NCI-H345 treated with DMSO at 0.1 percent for 48 hours (cell line): ENCODE measurements at regions not wholly inside any gene's neighbourhood (a gene's known extent, or its start where the extent isn't known, plus 50 kb on each side); places are given as distances from the start of the nearest gene placed in this dataset.

Experiments used
- DNase-seq: peaks from one replicate; lab custom pipeline; 2025; ENCODE audit not compliant: unreplicated experiment; lab: John Stamatoyannopoulos, UW

DNA sequence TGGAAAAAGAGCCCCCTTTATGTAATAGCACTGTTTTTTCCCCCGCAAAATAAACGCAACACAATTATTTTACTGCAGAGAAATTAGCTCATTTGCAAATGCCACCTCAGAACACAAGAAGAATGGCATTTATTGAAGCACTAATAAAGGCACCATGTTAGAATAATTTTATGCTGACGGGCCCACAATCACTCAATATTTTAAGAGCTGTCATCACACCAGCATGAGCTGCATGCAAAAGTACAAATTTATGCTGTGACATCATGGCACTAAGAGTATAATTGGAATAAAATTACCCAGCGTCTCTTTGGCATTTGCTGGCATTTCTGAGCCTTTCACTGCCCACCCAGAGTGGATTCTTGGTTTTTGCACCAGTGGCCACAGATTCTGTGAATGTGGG lies 364.6 kb downstream of the TLE4 start:
- DNase-seq: no peak

GRCh38 chr9:79929285-79929684 lies 357.5 kb downstream of the TLE4 start:
- no peak for DNase-seq

GRCh38 chr9:79928661-79929223 lies 357.0 kb downstream of the TLE4 start:
- no peak for DNase-seq

DNA sequence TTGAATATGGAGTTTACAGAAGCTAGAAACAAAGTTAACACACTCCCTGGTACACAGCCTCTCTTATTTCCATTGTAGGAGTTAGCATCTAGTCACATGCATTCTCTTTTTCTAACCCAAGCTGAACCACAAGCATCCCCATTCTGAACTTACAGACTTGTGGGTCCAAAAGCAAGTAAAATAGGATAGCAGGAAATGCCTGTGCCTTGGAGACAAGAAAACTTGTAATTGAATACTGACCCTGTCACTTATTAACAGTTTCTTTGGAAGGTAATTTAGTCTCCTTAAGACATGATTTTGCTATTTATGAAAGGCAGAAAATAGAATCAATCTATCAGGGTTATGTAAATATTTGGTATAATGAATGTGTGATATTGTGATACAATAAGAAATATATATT lies 353.6 kb downstream of the TLE4 start:
- no peak for DNase-seq

- no peak for DNase-seq
Measured at GRCh38 chr9:79924836-79925235, 353.1 kb downstream of the TLE4 start.

DNA sequence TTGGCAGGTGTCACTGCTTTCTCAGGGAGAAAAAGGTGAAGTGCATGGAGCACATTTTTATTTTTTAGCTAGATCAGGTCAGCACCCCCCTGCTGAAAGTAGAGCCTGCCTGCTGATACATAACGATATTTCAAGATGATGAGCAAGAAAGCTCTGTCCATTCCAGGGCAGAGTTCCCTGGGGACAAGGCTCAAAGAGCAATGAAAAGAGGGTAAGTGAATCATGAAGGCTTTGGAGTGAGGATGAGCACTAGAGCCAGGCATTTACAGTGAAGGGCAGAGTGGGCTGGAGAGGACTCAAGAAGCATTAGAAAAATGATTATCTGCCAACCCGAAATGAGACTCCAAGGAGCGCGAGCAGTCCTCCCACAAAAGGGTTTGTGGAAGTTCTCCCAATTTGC lies 345.7 kb downstream of the TLE4 start:
- DNase-seq: no peak

DNA sequence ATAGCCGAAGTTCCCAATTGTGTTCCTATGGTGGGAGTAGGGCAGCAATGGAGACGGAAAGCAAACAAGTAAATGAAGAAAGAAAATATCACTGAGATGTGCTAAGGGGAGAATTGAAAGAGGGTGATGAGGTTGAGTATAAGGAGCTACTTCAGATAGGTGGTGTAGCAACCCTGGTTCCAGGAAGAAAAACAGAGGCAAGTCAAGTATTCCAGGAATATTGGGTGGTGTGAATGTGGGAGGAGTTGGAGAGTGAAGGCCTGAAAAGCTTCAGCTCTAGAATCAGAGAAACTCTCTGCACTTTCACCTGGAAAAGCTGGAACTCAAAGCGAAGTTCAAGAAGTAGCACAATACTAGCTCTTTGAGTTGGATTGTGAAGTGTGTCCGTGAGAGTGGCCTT lies 342.1 kb downstream of the TLE4 start:
- DNase-seq: no peak

DNA sequence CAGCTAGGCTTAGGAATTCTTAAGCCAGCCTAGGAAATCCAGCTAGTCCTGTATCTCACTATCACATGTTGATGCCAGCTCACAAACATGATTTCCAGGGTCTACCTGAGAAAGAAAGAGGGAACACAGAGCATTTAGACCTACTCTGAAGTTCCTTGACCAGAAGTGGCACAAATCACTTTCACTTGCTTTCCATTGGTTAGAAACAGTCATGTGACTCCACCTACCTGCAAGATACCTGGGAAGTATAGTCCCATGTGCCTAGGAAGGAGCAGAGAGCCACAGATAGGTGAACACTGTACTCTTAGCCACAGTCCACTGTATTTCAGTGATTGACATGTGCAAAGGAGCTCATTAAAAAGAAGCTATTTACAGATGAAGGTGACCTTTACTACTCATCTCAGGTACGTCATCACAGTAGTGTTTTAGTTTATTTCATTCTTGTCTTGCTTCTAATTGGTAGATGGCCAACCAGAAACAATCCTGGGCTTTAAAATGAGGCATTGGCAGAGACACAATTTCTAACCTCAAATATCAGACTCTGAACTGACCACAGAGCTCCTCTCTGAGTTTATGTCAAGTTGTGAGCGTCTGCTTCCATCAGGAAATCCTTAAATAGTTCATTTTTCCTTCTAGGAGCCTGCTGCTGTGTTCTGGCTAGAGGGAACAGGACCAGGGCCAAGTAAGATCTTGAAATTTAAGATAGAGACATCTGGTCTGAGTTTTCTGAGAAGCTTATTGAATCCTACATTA lies 340.7 kb downstream of the TLE4 start:
- DNase-seq: no peak

GRCh38 chr9:79911724-79912123 lies 340.0 kb downstream of the TLE4 start:
- no peak for DNase-seq

DNA sequence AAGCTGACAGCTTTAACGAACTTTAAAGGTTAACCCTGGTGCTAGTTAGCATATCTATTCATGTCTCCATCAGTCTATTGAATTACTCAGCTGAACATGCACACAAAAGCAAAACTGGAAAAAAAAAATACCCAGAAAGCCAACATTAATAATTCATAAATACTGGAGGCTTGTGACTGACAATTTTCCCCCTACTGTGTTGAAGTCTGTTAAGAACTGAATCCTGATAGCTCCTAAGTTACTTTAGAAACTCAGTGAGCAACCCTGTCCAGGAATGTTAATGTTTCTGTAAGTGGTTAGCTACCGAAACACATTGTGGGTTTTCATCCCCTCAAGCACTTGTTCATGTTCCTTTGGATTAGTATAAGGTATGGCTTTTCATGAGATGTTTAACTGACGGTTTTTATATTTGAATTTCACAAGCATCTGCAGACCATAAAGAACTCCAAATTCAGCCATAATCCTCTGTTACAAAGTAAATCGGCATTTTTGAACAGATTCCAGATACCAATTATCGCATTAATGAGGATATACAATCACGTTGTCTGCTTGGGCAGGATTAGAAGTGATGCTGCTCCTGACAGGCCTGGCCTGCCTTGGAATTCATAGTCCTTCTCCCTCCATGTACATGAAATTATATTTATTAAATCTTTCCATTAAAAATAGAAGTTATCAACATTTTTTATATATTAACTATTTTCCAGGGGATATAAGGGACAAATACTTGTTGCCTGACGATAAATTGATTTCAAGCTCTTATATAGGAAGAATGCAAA lies 331.2 kb downstream of the TLE4 start:
- DNase-seq: no peak

DNA sequence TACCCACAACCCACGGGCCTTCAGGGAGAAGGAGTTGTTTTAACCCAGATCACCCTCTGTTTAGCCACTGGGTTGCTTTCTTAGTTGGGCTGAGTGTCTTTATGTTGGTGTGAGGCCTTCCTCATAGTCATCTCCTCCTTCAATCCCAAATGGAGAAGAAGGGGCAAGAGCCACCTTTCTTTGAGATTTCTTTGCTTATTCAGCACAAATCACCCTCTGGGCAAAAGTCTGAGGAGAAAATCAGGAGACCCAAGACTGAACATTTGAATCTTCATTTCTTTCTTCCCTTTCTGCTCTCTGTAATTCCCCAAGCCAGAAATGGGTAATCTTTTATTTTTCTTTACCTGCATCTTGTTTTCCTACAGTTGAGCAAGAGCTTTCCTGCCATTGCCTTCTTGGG lies 329.0 kb downstream of the TLE4 start:
- no peak for DNase-seq

DNA sequence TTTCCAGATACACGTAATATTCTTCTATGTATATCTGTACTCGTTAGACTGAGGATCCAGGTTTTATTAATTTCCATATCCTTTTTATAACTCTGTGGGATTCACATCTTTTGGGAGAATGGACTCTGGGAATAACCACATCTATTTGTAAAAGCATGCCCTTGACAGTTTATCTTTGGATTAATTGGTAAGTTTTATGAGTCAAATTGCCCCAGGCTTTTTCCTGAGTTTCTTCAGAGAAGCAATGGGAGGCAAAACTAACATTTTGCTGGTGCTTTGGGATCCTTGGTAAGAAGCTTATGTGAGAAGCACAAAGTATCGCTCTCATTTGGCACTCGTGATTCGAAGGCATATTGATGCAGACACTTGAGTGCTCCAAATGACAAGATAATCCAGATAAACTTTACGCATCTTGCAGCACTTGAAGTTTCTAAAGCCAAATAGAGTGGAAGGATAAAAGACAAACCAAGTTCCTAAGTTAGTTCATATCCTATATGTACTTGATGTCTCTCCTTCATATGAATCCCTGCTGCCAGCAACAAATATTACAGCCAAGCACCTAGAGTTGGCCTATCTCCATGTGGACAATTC lies 324.7 kb downstream of the TLE4 start:
- DNase-seq: no peak

- DNase-seq: no peak
Measured at GRCh38 chr9:79895232-79895631, 323.5 kb downstream of the TLE4 start.

- DNase-seq: no peak
Measured at GRCh38 chr9:79889369-79889768, 317.6 kb downstream of the TLE4 start.

DNA sequence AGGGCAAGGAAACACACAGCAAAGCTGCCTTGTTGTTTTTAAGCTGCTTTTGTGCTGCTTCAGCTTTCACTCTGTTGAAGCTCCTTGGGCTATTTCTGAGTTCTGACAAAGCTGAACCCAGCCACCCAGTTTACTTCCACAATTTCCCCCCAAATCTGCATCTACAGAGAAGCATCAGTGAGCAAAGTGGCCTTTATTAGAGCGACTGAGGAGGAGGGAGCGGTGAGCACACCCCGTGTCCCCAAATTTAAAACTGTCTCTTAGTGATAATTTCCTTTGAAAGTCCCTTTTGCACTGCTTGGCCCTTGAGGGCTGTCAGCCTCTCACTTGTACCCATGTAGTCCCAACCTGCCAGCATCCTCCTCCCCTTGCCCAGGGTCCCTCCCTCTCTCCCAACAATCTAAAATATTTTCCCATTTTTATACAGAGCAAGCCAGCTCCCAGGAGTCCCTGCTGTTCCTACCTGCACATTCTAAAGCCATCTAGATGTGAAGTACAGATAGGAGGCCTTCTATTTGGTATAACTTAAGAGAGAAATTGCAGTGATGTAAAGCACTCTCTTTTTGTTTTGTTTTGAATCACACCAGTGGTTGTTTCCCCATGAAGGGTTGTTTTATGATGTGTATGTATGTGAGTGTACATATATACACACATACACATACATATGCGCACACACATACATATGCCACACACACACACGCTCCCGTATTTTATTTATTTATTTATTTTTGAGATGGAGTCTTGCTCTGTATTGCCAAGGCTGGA lies 313.5 kb downstream of the TLE4 start:
- no peak for DNase-seq

DNA sequence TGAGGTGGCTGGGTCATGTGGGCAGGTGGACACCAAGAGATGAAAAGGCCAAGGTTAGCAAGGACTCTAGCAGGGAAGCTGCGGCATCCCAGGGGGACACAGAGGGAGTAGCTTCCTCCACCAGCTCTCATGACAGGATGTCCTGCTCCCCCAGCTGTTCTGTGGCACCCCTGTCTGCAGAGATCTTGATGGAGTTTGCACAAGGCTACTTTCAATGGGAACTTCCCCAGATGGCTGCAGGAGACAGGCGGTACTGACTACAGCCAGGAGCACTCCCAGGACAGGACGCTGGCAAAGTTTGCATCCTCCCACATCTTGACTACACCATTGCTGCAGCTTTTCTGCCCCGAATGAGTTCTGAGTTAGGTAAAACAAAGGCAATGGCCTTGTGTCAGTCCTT lies 312.8 kb downstream of the TLE4 start:
- DNase-seq: no peak

DNA sequence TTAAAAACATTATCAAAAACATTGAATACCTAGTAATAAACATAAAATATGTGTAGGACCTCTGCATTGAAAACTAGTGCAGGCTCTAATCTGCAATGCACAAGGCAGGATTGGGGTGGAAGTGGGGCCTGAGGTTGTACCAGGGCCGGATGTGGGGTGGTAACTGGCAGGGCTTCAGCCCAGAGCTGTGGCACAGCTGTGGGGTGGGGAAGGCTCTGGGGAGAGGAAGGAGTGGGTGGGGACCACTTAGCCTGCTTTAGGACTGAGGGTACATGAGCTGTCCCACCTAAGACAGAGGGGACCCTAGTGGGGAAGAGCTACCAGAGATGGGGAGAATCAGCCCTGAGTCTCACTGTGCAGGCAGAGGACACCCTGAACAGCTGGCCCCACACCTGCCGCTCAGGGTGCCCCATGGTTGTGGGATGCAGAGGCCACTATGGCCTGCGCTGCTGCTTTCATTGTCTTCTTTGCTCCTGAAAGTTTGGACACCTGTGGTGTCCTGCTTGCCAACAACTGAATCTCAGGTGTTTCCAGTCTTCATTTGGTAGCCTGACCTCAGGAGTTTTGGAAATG lies 311.4 kb downstream of the TLE4 start:
- no peak for DNase-seq

DNA sequence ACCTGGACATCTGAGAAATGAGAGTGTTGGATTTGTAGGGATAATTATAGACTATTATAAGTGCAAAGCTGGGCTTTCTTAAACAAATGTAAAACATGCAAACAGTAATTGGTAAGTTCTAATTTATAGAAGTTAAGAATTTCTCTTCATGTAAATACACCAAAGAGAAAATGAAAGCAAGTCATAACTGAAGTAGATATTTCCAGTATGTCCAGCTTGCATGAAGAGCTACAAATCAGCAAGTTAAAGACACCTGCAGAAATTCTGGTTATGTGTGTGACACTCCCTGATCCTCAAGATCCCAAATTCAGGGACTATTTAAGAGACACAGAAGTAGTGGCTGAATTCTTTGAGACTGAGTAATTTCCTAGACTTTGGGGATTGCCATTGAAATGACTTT lies 308.9 kb downstream of the TLE4 start:
- no peak for DNase-seq

GRCh38 chr9:79877943-79878602 lies 306.3 kb downstream of the TLE4 start:
- no peak for DNase-seq

GRCh38 chr9:79868567-79869189 lies 296.9 kb downstream of the TLE4 start:
- DNase-seq: no peak
